Activated CD8-positive, alpha-beta memory T cell treated with anti-CD3 and anti-CD28 coated beads, Interleukin-2, amount 50 U/mL, for 48 hours (primary cell): ENCODE measurements at regions not wholly inside any gene's neighbourhood (a gene's known extent, or its start where the extent isn't known, plus 50 kb on each side); places are given as distances from the start of the nearest gene placed in this dataset.

Experiments used
- DNase-seq: peaks from one replicate; pipeline ENCODE4 v3.0.0-alpha.2; 2020

GRCh38 chr11:128407962-128408361 lies 179.4 kb downstream of the ETS1 start:
- no peak for DNase-seq

GRCh38 chr11:128405714-128406662 lies 181.4 kb downstream of the ETS1 start:
- DNase-seq: no peak

- DNase-seq: no peak
These were observed 182.2 kb downstream of the ETS1 start for GRCh38 chr11:128405112-128405511.

- DNase-seq: no peak
These were observed 182.9 kb downstream of the ETS1 start for GRCh38 chr11:128404437-128404836.

- no peak for DNase-seq
These were observed 186.8 kb downstream of the ETS1 start for GRCh38 chr11:128400382-128401203.

- DNase-seq: no peak
These were observed 187.9 kb downstream of the ETS1 start for GRCh38 chr11:128399251-128400121.

GRCh38 chr11:128398517-128399250 lies 188.7 kb downstream of the ETS1 start:
- no peak for DNase-seq

GRCh38 chr11:128397362-128397761 lies 190.0 kb downstream of the ETS1 start:
- DNase-seq: no peak

- no peak for DNase-seq
These were observed 192.8 kb downstream of the ETS1 start for GRCh38 chr11:128394431-128395089.

GRCh38 chr11:128392259-128392658 lies 195.1 kb downstream of the ETS1 start:
- no peak for DNase-seq

GRCh38 chr11:128391811-128392210 lies 195.5 kb downstream of the ETS1 start:
- DNase-seq: no peak

- no peak for DNase-seq
These were observed 197.1 kb downstream of the ETS1 start for GRCh38 chr11:128390246-128390645.

GRCh38 chr11:128389461-128389976 lies 197.8 kb downstream of the ETS1 start:
- no peak for DNase-seq

GRCh38 chr11:128388206-128388815 lies 199.0 kb downstream of the ETS1 start:
- no peak for DNase-seq

- DNase-seq: no peak
These were observed 207.5 kb downstream of the ETS1 start for GRCh38 chr11:128379587-128380580.

GRCh38 chr11:128375961-128376360 lies 211.4 kb downstream of the ETS1 start:
- DNase-seq: no peak

GRCh38 chr11:128374026-128374425 lies 213.3 kb downstream of the ETS1 start:
- no peak for DNase-seq

GRCh38 chr11:128372977-128373376 lies 214.4 kb downstream of the ETS1 start:
- DNase-seq: no peak

GRCh38 chr11:128367573-128367972 lies 219.8 kb downstream of the ETS1 start:
- DNase-seq: no peak

- DNase-seq: no peak
These were observed 222.3 kb downstream of the ETS1 start for GRCh38 chr11:128365044-128365443.
